ENCODE measurements at regions not wholly inside any gene's neighbourhood (a gene's known extent, or its start where the extent isn't known, plus 50 kb on each side); places are given as distances from the start of the nearest gene placed in this dataset.

GRCh38 chr4:157908031-157908430, 264.8 kb downstream of the GASK1B start:
- intact Hi-C loops (cut with micrococcal nuclease), result no loop called here
- no peak overlapping the region for H3K4me3 Mint-ChIP-seq (ENCODE audit: low read depth)
- H3K4me1 Mint-ChIP-seq (ENCODE audit: low read depth), result no peaks in the 10 kb centered on the region

GRCh38 chr4:157907226-157907946, 265.4 kb downstream of the GASK1B start:
- Mint-ChIP-seq H3K36me3 (ENCODE audit: low read depth) (no peaks in the 10 kb centered on the region), H3K27ac (no peak overlapping the region), H3K9me3 (no peaks in the 10 kb centered on the region), H3K4me1 (ENCODE audit: low read depth) (no peaks in the 10 kb centered on the region), H3K4me3 (ENCODE audit: low read depth) (no peak overlapping the region), H3K27me3 (ENCODE audit: low read depth) (no peaks in the 10 kb centered on the region)
- DNase-seq (ENCODE audit: low spot score), result no peak
- intact Hi-C loops (cut with micrococcal nuclease), result no loop called here

More at GRCh38 chr4:157908031-157908430, 264.8 kb downstream of the GASK1B start:
- Mint-ChIP-seq H3K27ac (no peak overlapping the region), H3K9me3 (no peaks in the 10 kb centered on the region), H3K36me3 (ENCODE audit: low read depth) (no peaks in the 10 kb centered on the region), H3K27me3 (ENCODE audit: low read depth) (no peaks in the 10 kb centered on the region)
- DNase-seq (ENCODE audit: low spot score), result no peak

GRCh38 chr4:157898836-157899605, 273.8 kb downstream of the GASK1B start:
- no peak overlapping the region for H3K4me3 Mint-ChIP-seq (ENCODE audit: low read depth)
- DNase-seq (ENCODE audit: low spot score), result no peak

DNA sequence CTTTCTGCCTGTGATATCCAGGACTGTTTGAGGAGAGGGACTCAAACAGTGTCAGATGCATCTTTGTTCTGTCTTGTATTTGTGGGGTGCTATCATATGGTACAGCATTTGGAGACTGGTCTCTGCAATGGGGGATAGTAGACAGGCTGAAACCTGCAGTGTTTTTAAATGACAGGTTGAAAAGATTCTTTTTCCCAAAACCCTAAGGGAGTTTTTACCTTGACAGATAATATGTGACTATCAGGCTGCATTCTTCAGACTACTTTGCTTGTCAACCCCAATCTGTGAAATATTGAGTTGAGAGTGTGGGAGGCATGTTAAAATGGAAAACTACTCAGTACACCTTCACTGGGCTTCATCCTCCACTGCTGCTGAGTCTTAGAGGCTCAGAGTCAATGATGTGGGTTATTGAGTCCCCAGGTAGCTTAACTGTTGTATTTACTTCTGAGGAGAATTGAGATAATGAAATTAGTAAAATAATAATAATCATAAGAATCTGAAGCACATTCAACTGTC, 274.9 kb downstream of the GASK1B start:
- Mint-ChIP-seq H3K27me3 (ENCODE audit: low read depth) (no peaks in the 10 kb centered on the region), H3K4me1 (ENCODE audit: low read depth) (no peaks in the 10 kb centered on the region), H3K36me3 (ENCODE audit: low read depth) (no peaks in the 10 kb centered on the region), H3K27ac (no peak overlapping the region), H3K4me3 (ENCODE audit: low read depth) (no peak overlapping the region), H3K9me3 (no peaks in the 10 kb centered on the region)
- intact Hi-C loops (cut with micrococcal nuclease), result no loop called here
- DNase-seq (ENCODE audit: low spot score), result no peak

More at GRCh38 chr4:157898836-157899605, 273.8 kb downstream of the GASK1B start:
- H3K27ac Mint-ChIP-seq, result no peak overlapping the region
- no peaks in the 10 kb centered on the region for H3K36me3 Mint-ChIP-seq (ENCODE audit: low read depth)
- H3K9me3 Mint-ChIP-seq, result no peaks in the 10 kb centered on the region
- intact Hi-C loops (cut with micrococcal nuclease), result no loop called here
- H3K27me3 Mint-ChIP-seq (ENCODE audit: low read depth), result no peaks in the 10 kb centered on the region
- H3K4me1 Mint-ChIP-seq (ENCODE audit: low read depth), result no peaks in the 10 kb centered on the region

DNA sequence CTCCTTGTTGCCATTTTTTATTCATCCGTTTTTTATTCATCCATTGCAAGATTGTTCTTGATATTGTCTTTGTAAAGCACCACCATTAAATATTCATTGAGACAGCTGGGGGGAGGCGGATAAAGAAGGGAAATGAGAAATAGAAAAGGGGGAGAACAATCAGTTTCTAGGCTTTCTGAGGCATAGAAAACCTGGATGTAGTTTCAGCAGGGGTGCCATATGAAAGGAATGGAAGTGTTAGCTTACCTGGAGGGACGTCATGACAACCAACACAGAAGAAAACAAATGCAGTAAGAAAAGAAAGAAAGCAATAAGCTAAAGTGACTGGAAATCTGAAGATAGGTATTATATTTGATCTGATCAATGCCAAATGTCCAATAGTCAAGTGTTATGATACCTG, 276.1 kb downstream of the GASK1B start:
- DNase-seq (ENCODE audit: low spot score), result no peak
- H3K4me1 Mint-ChIP-seq (ENCODE audit: low read depth), result no peaks in the 10 kb centered on the region
- no peak overlapping the region for H3K4me3 Mint-ChIP-seq (ENCODE audit: low read depth)
- no peaks in the 10 kb centered on the region for H3K9me3 Mint-ChIP-seq
- no peaks in the 10 kb centered on the region for H3K27me3 Mint-ChIP-seq (ENCODE audit: low read depth)
- intact Hi-C loops (cut with micrococcal nuclease), result no loop called here
- no peaks in the 10 kb centered on the region for H3K36me3 Mint-ChIP-seq (ENCODE audit: low read depth)
- no peak overlapping the region for H3K27ac Mint-ChIP-seq

GRCh38 chr4:157895205-157895604, 277.6 kb downstream of the GASK1B start:
- no peak for DNase-seq (ENCODE audit: low spot score)
- H3K27me3 Mint-ChIP-seq (ENCODE audit: low read depth), result no peaks in the 10 kb centered on the region
- intact Hi-C loops (cut with micrococcal nuclease), result no loop called here
- no peaks in the 10 kb centered on the region for H3K36me3 Mint-ChIP-seq (ENCODE audit: low read depth)
- no peak overlapping the region for H3K27ac Mint-ChIP-seq
- H3K4me1 Mint-ChIP-seq (ENCODE audit: low read depth), result no peaks in the 10 kb centered on the region
- H3K9me3 Mint-ChIP-seq, result no peaks in the 10 kb centered on the region
- H3K4me3 Mint-ChIP-seq (ENCODE audit: low read depth), result no peak overlapping the region

- H3K27me3 Mint-ChIP-seq (ENCODE audit: low read depth), result no peaks in the 10 kb centered on the region
- no peak for DNase-seq (ENCODE audit: low spot score)
- no peaks in the 10 kb centered on the region for H3K4me1 Mint-ChIP-seq (ENCODE audit: low read depth)
- no peaks in the 10 kb centered on the region for H3K9me3 Mint-ChIP-seq
- no peak overlapping the region for H3K4me3 Mint-ChIP-seq (ENCODE audit: low read depth)
- intact Hi-C loops (cut with micrococcal nuclease), result no loop called here
- no peaks in the 10 kb centered on the region for H3K36me3 Mint-ChIP-seq (ENCODE audit: low read depth)
- no peak overlapping the region for H3K27ac Mint-ChIP-seq
Measured at GRCh38 chr4:157889788-157890187, 283.0 kb downstream of the GASK1B start.

GRCh38 chr4:157888281-157888680, 284.5 kb downstream of the GASK1B start:
- no peak for DNase-seq (ENCODE audit: low spot score)
- H3K36me3 Mint-ChIP-seq (ENCODE audit: low read depth), result no peaks in the 10 kb centered on the region
- no peaks in the 10 kb centered on the region for H3K4me1 Mint-ChIP-seq (ENCODE audit: low read depth)
- no peak overlapping the region for H3K27ac Mint-ChIP-seq
- intact Hi-C loops (cut with micrococcal nuclease), result no loop called here
- H3K27me3 Mint-ChIP-seq (ENCODE audit: low read depth), result no peaks in the 10 kb centered on the region
- H3K4me3 Mint-ChIP-seq (ENCODE audit: low read depth), result no peak overlapping the region
- H3K9me3 Mint-ChIP-seq, result no peaks in the 10 kb centered on the region

GRCh38 chr4:157887316-157887715, 285.5 kb downstream of the GASK1B start:
- H3K9me3 Mint-ChIP-seq, result no peaks in the 10 kb centered on the region
- H3K4me1 Mint-ChIP-seq (ENCODE audit: low read depth), result no peaks in the 10 kb centered on the region
- H3K27ac Mint-ChIP-seq, result no peak overlapping the region
- intact Hi-C loops (cut with micrococcal nuclease), result no loop called here
- H3K4me3 Mint-ChIP-seq (ENCODE audit: low read depth), result no peak overlapping the region
- no peaks in the 10 kb centered on the region for H3K36me3 Mint-ChIP-seq (ENCODE audit: low read depth)
- H3K27me3 Mint-ChIP-seq (ENCODE audit: low read depth), result no peaks in the 10 kb centered on the region
- no peak for DNase-seq (ENCODE audit: low spot score)

DNA sequence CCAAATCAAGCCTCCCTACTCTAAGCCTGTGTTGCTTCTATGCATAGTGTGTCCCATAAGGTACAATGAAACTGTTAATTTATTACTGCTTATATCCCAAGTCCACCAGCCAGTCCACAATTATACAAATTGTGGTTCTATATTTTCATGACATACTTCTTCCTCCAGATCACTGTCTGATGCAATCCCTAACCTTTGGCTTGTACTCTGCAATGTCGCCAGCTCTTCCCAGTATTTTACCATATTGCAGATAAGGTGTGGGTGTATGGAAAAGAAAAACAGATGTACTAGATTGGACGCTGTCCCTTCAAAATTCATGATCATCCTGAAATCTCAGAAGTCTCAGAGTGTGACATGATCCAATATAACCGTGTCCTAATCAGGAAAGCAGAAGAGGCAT, 286.2 kb downstream of the GASK1B start:
- Mint-ChIP-seq H3K27ac (no peak overlapping the region), H3K27me3 (ENCODE audit: low read depth) (no peaks in the 10 kb centered on the region), H3K4me3 (ENCODE audit: low read depth) (no peak overlapping the region), H3K9me3 (no peaks in the 10 kb centered on the region), H3K4me1 (ENCODE audit: low read depth) (no peaks in the 10 kb centered on the region), H3K36me3 (ENCODE audit: low read depth) (no peaks in the 10 kb centered on the region)
- intact Hi-C loops (cut with micrococcal nuclease), result no loop called here
- DNase-seq (ENCODE audit: low spot score), result no peak

DNA sequence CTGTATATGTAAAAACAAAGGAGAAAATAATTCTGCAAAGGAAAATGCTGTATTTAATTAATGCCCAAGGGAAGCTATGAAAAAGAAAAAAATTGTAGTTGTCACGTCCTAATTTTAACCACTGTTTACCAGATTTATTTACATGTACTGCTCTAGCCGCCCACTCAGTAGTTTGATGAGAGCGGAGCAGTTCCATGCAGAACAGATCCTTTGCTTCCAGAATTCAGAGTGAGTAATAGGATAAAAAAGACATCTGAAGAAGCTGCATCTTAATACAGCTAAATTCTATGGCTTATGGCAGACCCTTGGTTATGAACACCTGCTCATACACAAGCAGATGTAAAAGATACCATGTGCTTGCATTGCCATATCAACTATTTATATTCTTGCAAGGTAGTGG, 287.0 kb downstream of the GASK1B start:
- Mint-ChIP-seq H3K4me1 (ENCODE audit: low read depth) (no peaks in the 10 kb centered on the region), H3K27ac (no peak overlapping the region), H3K36me3 (ENCODE audit: low read depth) (no peaks in the 10 kb centered on the region), H3K4me3 (ENCODE audit: low read depth) (no peak overlapping the region), H3K27me3 (ENCODE audit: low read depth) (no peaks in the 10 kb centered on the region), H3K9me3 (no peaks in the 10 kb centered on the region)
- no peak for DNase-seq (ENCODE audit: low spot score)
- intact Hi-C loops (cut with micrococcal nuclease), result no loop called here

DNA sequence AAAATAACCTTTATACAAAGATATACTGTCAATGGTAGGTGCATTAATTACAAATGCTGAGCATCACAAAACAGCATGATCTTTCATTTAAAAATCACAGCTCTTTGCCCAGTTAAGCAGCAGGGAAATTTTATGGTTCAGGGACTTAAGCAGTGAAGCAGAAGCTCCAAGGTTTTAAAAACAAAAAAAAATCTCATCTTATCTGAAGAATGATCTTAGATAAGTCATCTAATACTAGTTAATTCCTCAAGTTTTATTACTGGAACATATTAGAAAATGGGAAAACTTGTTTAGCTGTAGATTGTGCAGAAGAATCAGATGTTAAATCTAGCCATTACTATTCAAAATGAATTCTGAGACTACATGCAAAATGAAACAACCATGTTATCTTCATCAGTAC, 289.9 kb downstream of the GASK1B start:
- Mint-ChIP-seq H3K27ac (no peak overlapping the region), H3K4me1 (ENCODE audit: low read depth) (no peaks in the 10 kb centered on the region), H3K4me3 (ENCODE audit: low read depth) (no peak overlapping the region), H3K9me3 (no peaks in the 10 kb centered on the region), H3K27me3 (ENCODE audit: low read depth) (no peaks in the 10 kb centered on the region), H3K36me3 (ENCODE audit: low read depth) (no peaks in the 10 kb centered on the region)
- no peak for DNase-seq (ENCODE audit: low spot score)
- intact Hi-C loops (cut with micrococcal nuclease), result no loop called here

DNA sequence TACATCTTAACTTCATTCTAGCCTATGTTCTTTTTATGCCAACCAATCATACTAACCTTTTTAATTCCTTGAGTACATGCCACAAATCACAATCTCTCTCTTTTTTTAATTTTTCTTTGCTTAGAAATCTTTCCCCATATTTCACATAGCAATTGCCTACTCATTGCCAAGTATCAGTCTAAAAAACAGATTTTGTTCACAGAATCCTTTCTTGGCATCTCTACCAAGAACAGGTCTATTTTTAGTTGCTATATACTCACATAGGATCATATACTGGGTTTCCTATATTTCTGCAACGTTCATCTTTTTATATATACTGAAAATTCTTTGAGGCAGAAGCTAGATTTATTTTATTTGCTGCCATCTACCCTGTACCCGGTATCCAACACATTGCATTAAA, 292.1 kb downstream of the GASK1B start:
- DNase-seq (ENCODE audit: low spot score), result no peak
- H3K4me1 Mint-ChIP-seq (ENCODE audit: low read depth), result no peaks in the 10 kb centered on the region
- H3K4me3 Mint-ChIP-seq (ENCODE audit: low read depth), result no peak overlapping the region
- no peaks in the 10 kb centered on the region for H3K9me3 Mint-ChIP-seq
- no peaks in the 10 kb centered on the region for H3K36me3 Mint-ChIP-seq (ENCODE audit: low read depth)
- intact Hi-C loops (cut with micrococcal nuclease), result no loop called here
- H3K27ac Mint-ChIP-seq, result no peak overlapping the region
- no peaks in the 10 kb centered on the region for H3K27me3 Mint-ChIP-seq (ENCODE audit: low read depth)
